GM10266 (cell line): ENCODE measurements at regions not wholly inside any gene's neighbourhood (a gene's known extent, or its start where the extent isn't known, plus 50 kb on each side); places are given as distances from the start of the nearest gene placed in this dataset.

Experiments
- DNase-seq: peaks from one replicate; pipeline ENCODE4 v3.0.0; 2012; ENCODE audit errors: extremely low spot score
- CTCF ChIP-seq: IDR thresholded peaks from 2 replicates; pipeline ENCODE4 v1.5.1; 2012; ENCODE audit warnings: mild to moderate bottlenecking, low read depth; ENCODE audit not compliant: control insufficient read depth, insufficient read depth; ENCODE audit errors: missing control alignments

GRCh38 chr6:164924674-164925073 lies 384.7 kb downstream of the C6orf118 start:
- no peak for DNase-seq
- no peak for TF ChIP-seq CTCF

- no peak for TF ChIP-seq CTCF
- no peak for DNase-seq
Observed at GRCh38 chr6:164917211-164917610, 392.2 kb downstream of the C6orf118 start.

GRCh38 chr6:164916087-164916486 lies 393.3 kb downstream of the C6orf118 start:
- TF ChIP-seq CTCF, result no peak
- DNase-seq, result no peak

- TF ChIP-seq CTCF, result no peak
- no peak for DNase-seq
Observed at GRCh38 chr6:164911873-164912580, 397.4 kb downstream of the C6orf118 start.

- no peak for DNase-seq
- TF ChIP-seq CTCF, result no peak
Observed at GRCh38 chr6:164911151-164911550, 398.3 kb downstream of the C6orf118 start.

- TF ChIP-seq CTCF, result no peak
- DNase-seq, result no peak
Observed at GRCh38 chr6:164906766-164907165, 402.6 kb downstream of the C6orf118 start.

GRCh38 chr6:164905311-164905710 lies 404.1 kb downstream of the C6orf118 start:
- no peak for TF ChIP-seq CTCF
- DNase-seq, result no peak
